ENCODE measurements at regions not wholly inside any gene's neighbourhood (a gene's known extent, or its start where the extent isn't known, plus 50 kb on each side); places are given as distances from the start of the nearest gene placed in this dataset.

DNA sequence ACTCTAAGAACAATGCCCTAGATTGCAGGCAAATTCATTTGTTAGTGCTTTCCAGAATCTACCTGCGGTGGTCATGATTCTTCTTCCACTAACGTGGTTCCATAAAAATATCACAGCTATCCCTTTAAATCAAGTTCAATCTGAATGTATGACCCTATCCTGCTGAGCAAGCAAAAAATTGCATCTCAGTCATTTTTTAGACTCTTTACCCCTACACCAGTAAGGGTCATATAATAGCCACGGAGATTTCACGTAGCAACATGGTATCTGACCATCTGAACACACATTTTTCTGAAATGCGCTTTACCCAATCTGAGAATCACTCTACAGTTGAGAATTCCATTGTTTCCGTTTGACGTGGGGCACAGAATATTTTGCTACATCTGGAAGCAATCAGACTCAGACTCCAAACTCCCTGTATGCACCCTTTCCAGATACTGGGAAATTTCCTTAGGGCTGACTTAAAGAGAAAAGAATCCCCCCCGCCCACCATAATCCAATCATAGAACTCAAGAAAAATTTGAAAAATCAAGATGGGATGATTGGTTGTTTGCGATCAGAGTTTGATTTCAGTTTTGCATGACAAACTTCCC lies 699.2 kb upstream of the ZP4 start:
- no peak overlapping the region for H3K27ac ChIP-seq (ENCODE audit: low read depth, low read length)
- Mint-ChIP-seq H3K4me1 (no peaks in the 10 kb centered on the region), H3K27me3 (no peaks in the 10 kb centered on the region), H3K4me3 (no peak overlapping the region), H3K9me3 (peaks cover 0 to 8% (median 3%) of the 10 kb centered on the region in 11 donors), H3K27ac (no peak overlapping the region), H3K36me3 (no peaks in the 10 kb centered on the region)
- no peaks in the 10 kb centered on the region for H3K27me3 ChIP-seq (ENCODE audit: control insufficient read depth in 2 of 2, insufficient read depth in 2 of 2, low read length in 2 of 2)
- DNase-seq (no peak), ATAC-seq (no peak)
- H3K4me3 ChIP-seq (ENCODE audit: low read length) = no peak overlapping the region
- no peaks in the 10 kb centered on the region for H3K36me3 ChIP-seq (ENCODE audit: control insufficient read depth in 2 of 3, insufficient read depth in 3 of 3, low read length in 3 of 3)
- POLR2A ChIA-PET = no interaction called here
- H3K9me3 ChIP-seq (ENCODE audit: control insufficient read depth in 2 of 3, low read length in 3 of 3) = no peaks in the 10 kb centered on the region
- intact Hi-C loops (cut with micrococcal nuclease) = no loop called here
- CTCF ChIA-PET = no interaction called here
- H3K4me1 ChIP-seq (ENCODE audit: control insufficient read depth in 2 of 2, insufficient read depth in 2 of 2, low read length in 2 of 2) = no peaks in the 10 kb centered on the region

DNA sequence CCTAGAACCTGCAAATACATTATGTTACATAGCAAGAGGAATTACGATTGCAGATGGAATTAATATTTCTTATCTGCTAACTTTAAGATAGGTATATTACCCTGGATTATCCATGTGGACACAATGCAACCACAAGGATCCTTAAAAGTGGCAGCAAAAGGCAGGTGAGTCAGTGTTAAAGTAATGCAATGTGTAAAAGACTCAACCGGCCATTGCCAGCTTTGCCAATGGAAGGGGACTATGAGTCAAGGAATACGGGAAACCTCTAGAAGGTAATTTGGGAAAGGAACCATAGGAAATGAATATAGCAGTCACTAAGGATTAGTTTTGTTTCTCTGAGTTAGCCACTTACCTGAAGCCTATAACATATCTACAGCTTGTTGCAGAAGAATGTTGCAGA lies 692.1 kb upstream of the ZP4 start:
- Mint-ChIP-seq H3K4me3 (no peak overlapping the region), H3K9me3 (peaks cover 0 to 7% (median 3%) of the 10 kb centered on the region in 11 donors), H3K36me3 (no peaks in the 10 kb centered on the region), H3K27ac (no peak overlapping the region), H3K27me3 (no peaks in the 10 kb centered on the region), H3K4me1 (no peaks in the 10 kb centered on the region)
- Histone ChIP-seq H3K27me3 (ENCODE audit: control insufficient read depth in 2 of 2, insufficient read depth in 2 of 2, low read length in 2 of 2) (no peaks in the 10 kb centered on the region), H3K4me1 (ENCODE audit: control insufficient read depth in 2 of 2, insufficient read depth in 2 of 2, low read length in 2 of 2) (no peaks in the 10 kb centered on the region), H3K36me3 (ENCODE audit: control insufficient read depth in 2 of 3, insufficient read depth in 3 of 3, low read length in 3 of 3) (no peaks in the 10 kb centered on the region), H3K9me3 (ENCODE audit: control insufficient read depth in 2 of 3, low read length in 3 of 3) (no peaks in the 10 kb centered on the region), H3K27ac (ENCODE audit: low read depth, low read length) (no peak overlapping the region), H3K4me3 (ENCODE audit: low read length) (no peak overlapping the region)
- ATAC-seq = no peak
- intact Hi-C loops (cut with micrococcal nuclease) = no loop called here
- DNase-seq = no peak
- POLR2A ChIA-PET = no interaction called here
- CTCF ChIA-PET = no interaction called here

DNA sequence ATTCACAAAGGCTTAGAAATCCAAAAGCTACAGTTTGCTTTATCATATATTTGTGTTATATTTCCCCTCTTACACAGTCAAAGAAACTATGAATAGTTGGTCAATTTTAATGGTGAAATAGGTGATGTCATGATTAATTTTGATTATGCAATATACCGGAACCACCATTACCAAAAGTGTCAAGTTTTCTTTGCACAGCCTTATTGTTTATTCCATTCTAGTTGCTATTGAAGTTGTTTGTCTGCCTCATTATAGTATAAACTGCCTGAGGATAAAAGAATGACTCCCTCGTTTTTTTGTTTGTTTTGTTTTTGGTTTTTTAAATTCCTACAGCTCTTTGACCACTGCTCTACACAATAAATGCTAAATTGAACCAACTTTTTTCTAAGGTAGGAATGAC lies 690.6 kb upstream of the ZP4 start:
- Mint-ChIP-seq H3K9me3 (peaks cover 0 to 12% (median 2%) of the 10 kb centered on the region in 11 donors), H3K4me1 (no peaks in the 10 kb centered on the region), H3K27me3 (no peaks in the 10 kb centered on the region), H3K4me3 (no peak overlapping the region), H3K27ac (no peak overlapping the region), H3K36me3 (no peaks in the 10 kb centered on the region)
- POLR2A ChIA-PET = no interaction called here
- H3K27ac ChIP-seq (ENCODE audit: low read depth, low read length) = no peak overlapping the region
- H3K9me3 ChIP-seq (ENCODE audit: control insufficient read depth in 2 of 3, low read length in 3 of 3) = no peaks in the 10 kb centered on the region
- CTCF ChIA-PET = no interaction called here
- H3K27me3 ChIP-seq (ENCODE audit: control insufficient read depth in 2 of 2, insufficient read depth in 2 of 2, low read length in 2 of 2) = no peaks in the 10 kb centered on the region
- DNase-seq (no peak), ATAC-seq (no peak)
- no peak overlapping the region for H3K4me3 ChIP-seq (ENCODE audit: low read length)
- no peaks in the 10 kb centered on the region for H3K4me1 ChIP-seq (ENCODE audit: control insufficient read depth in 2 of 2, insufficient read depth in 2 of 2, low read length in 2 of 2)
- no peaks in the 10 kb centered on the region for H3K36me3 ChIP-seq (ENCODE audit: control insufficient read depth in 2 of 3, insufficient read depth in 3 of 3, low read length in 3 of 3)
- intact Hi-C loops (cut with micrococcal nuclease) = no loop called here

DNA sequence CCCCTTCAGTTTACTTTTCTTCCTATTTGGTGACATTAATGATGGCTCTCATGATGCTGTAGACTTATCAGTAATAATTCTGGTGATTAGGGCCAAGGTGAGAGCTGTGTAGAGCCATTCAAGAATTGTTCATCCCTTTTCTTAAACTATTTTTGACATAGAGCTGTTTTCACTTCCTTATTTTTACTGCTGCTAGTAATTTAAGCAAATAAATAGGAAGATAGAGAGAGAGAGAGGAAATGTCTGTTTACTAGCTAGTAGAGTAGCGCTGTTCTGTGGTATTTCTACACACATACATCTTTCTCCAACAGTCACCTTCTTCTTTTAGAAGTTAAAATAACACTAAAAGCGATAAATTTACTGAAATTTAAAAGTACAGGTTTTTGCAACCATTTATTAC lies 678.0 kb upstream of the ZP4 start:
- H3K36me3 ChIP-seq (ENCODE audit: control insufficient read depth in 2 of 3, insufficient read depth in 3 of 3, low read length in 3 of 3) = no peaks in the 10 kb centered on the region
- no peaks in the 10 kb centered on the region for H3K27me3 ChIP-seq (ENCODE audit: control insufficient read depth in 2 of 2, insufficient read depth in 2 of 2, low read length in 2 of 2)
- DNase-seq (no peak), ATAC-seq (no peak)
- no peak overlapping the region for H3K4me3 Mint-ChIP-seq
- H3K4me1 ChIP-seq (ENCODE audit: control insufficient read depth in 2 of 2, insufficient read depth in 2 of 2, low read length in 2 of 2) = no peaks in the 10 kb centered on the region
- H3K27me3 Mint-ChIP-seq = no peaks in the 10 kb centered on the region
- H3K9me3 Mint-ChIP-seq = peaks cover 2 to 16% (median 6%) of the 10 kb centered on the region in 11 donors
- no peak overlapping the region for H3K27ac ChIP-seq (ENCODE audit: low read depth, low read length)
- peaks cover 0 to 4% (median 0%) of the 10 kb centered on the region in 7 donors for H3K4me1 Mint-ChIP-seq
- H3K36me3 Mint-ChIP-seq = peaks cover 0 to 6% (median 0%) of the 10 kb centered on the region in 5 donors
- no peak overlapping the region for H3K27ac Mint-ChIP-seq
- H3K9me3 ChIP-seq (ENCODE audit: control insufficient read depth in 2 of 3, low read length in 3 of 3) = peaks cover 0 to 2% (median 0%) of the 10 kb centered on the region in 3 experiments
- intact Hi-C loops (cut with micrococcal nuclease) = no loop called here
- H3K4me3 ChIP-seq (ENCODE audit: low read length) = no peak overlapping the region
- ChIA-PET CTCF (no interaction called here), POLR2A (no interaction called here)

DNA sequence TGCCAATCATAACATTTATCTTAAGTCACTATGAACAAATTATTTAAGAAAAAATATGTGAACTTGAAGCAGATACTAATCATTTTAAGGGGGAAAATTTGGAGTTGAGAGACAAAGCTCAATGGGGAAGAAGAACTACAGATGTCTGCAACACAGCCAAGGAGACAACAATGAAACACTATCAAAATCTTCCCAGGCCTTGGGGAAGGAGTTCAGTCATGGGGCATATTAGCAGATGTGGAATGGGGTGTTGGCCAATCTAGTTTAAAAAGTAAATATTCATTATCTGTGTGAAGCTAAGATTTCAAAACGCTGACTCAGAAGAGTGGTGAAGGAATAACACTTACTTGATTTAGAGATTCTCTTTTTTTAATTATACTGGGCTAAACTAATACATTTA lies 671.6 kb upstream of the ZP4 start:
- no peak overlapping the region for H3K27ac Mint-ChIP-seq
- POLR2A ChIA-PET = no interaction called here
- H3K36me3 ChIP-seq (ENCODE audit: control insufficient read depth in 2 of 3, insufficient read depth in 3 of 3, low read length in 3 of 3) = no peaks in the 10 kb centered on the region
- no peak overlapping the region for H3K4me3 ChIP-seq (ENCODE audit: low read length)
- no peak for DNase-seq
- CTCF ChIA-PET = no interaction called here
- H3K27ac ChIP-seq (ENCODE audit: low read depth, low read length) = no peak overlapping the region
- no peaks in the 10 kb centered on the region for H3K4me1 Mint-ChIP-seq
- H3K9me3 Mint-ChIP-seq = peaks cover 0 to 25% (median 14%) of the 10 kb centered on the region in 11 donors
- H3K4me1 ChIP-seq (ENCODE audit: control insufficient read depth in 2 of 2, insufficient read depth in 2 of 2, low read length in 2 of 2) = no peaks in the 10 kb centered on the region
- peaks cover 0 to 10% (median 0%) of the 10 kb centered on the region in 5 donors for H3K36me3 Mint-ChIP-seq
- H3K9me3 ChIP-seq (ENCODE audit: control insufficient read depth in 2 of 3, low read length in 3 of 3) = peaks cover 0 to 4% (median 0%) of the 10 kb centered on the region in 3 experiments
- intact Hi-C loops (cut with micrococcal nuclease) = no loop called here
- no peak overlapping the region for H3K4me3 Mint-ChIP-seq
- H3K27me3 ChIP-seq (ENCODE audit: control insufficient read depth in 2 of 2, insufficient read depth in 2 of 2, low read length in 2 of 2) = no peaks in the 10 kb centered on the region
- no peaks in the 10 kb centered on the region for H3K27me3 Mint-ChIP-seq
- ATAC-seq = no peak

DNA sequence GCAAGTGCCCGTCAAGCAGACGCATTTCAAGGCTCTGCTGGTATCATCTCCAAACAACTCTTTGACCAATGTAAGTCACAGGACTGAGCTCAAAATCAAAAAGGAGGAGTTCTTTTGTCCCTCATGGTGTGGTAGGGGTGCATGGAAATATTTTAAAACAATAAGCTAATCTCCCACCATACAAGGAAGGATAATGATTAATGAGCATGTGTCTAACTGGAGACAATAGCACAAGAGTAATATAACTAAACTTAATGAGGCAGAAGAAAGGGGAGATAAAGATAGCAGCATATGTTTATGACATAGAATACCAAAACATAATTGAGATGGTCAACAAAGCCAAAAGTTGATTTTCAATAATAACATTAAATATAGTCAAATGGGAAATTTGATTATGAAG lies 668.0 kb upstream of the ZP4 start:
- H3K36me3 ChIP-seq (ENCODE audit: control insufficient read depth in 2 of 3, insufficient read depth in 3 of 3, low read length in 3 of 3) = no peaks in the 10 kb centered on the region
- no peaks in the 10 kb centered on the region for H3K27me3 ChIP-seq (ENCODE audit: control insufficient read depth in 2 of 2, insufficient read depth in 2 of 2, low read length in 2 of 2)
- peaks cover 1 to 17% (median 6%) of the 10 kb centered on the region in 11 donors for H3K9me3 Mint-ChIP-seq
- no peak overlapping the region for H3K27ac ChIP-seq (ENCODE audit: low read depth, low read length)
- no peak for DNase-seq
- no peak overlapping the region for H3K4me3 ChIP-seq (ENCODE audit: low read length)
- CTCF ChIA-PET = no interaction called here
- H3K27ac Mint-ChIP-seq = no peak overlapping the region
- H3K4me1 ChIP-seq (ENCODE audit: control insufficient read depth in 2 of 2, insufficient read depth in 2 of 2, low read length in 2 of 2) = no peaks in the 10 kb centered on the region
- H3K9me3 ChIP-seq (ENCODE audit: control insufficient read depth in 2 of 3, low read length in 3 of 3) = peaks cover 0 to 1% (median 0%) of the 10 kb centered on the region in 3 experiments
- H3K4me1 Mint-ChIP-seq = no peaks in the 10 kb centered on the region
- no peak for ATAC-seq
- H3K27me3 Mint-ChIP-seq = no peaks in the 10 kb centered on the region
- H3K4me3 Mint-ChIP-seq = no peak overlapping the region
- POLR2A ChIA-PET = no interaction called here
- intact Hi-C loops (cut with micrococcal nuclease) = no loop called here
- peaks cover 0 to 4% (median 0%) of the 10 kb centered on the region in 5 donors for H3K36me3 Mint-ChIP-seq

DNA sequence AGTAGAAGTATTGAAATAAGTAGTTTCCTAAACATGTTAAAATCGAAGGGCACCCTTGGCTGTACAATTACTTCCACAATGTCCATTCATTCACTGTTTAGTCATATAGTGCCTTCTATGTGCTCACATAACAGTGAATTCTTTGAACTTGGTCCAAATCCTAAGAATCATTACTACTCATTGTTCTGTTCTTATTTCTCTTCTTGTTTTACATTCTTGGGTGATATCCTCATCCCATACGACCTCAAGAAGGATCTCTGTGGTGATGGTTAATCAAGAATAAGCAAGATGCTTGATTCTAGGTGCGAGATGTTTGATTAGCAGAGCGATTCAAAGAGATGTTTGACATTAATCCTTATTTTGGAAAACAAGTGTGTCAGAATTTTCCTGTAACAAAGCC lies 667.4 kb upstream of the ZP4 start:
- no peak overlapping the region for H3K27ac Mint-ChIP-seq
- no peaks in the 10 kb centered on the region for H3K36me3 Mint-ChIP-seq

More for the DNA sequence above, 667.4 kb upstream of the ZP4 start:
- Histone ChIP-seq H3K27ac (ENCODE audit: low read depth, low read length) (no peak overlapping the region), H3K27me3 (ENCODE audit: control insufficient read depth in 2 of 2, insufficient read depth in 2 of 2, low read length in 2 of 2) (no peaks in the 10 kb centered on the region), H3K4me3 (ENCODE audit: low read length) (no peak overlapping the region), H3K9me3 (ENCODE audit: control insufficient read depth in 2 of 3, low read length in 3 of 3) (no peaks in the 10 kb centered on the region), H3K4me1 (ENCODE audit: control insufficient read depth in 2 of 2, insufficient read depth in 2 of 2, low read length in 2 of 2) (no peaks in the 10 kb centered on the region), H3K36me3 (ENCODE audit: control insufficient read depth in 2 of 3, insufficient read depth in 3 of 3, low read length in 3 of 3) (no peaks in the 10 kb centered on the region)
- Mint-ChIP-seq H3K9me3 (peaks cover 0 to 11% (median 4%) of the 10 kb centered on the region in 11 donors), H3K4me1 (no peaks in the 10 kb centered on the region), H3K27me3 (no peaks in the 10 kb centered on the region), H3K4me3 (no peak overlapping the region)
- intact Hi-C loops (cut with micrococcal nuclease) = no loop called here
- ChIA-PET CTCF (no interaction called here), POLR2A (no interaction called here)
- ATAC-seq = no peak
- DNase-seq = no peak
